GM12878 (cell line): ENCODE measurements at regions not wholly inside any gene's neighbourhood (a gene's known extent, or its start where the extent isn't known, plus 50 kb on each side); places are given as distances from the start of the nearest gene placed in this dataset.

Source experiments
- ATAC-seq: fragments of 200-7000 bp; cut with Tn5 transposase; 3 replicates; pipeline ENCODE4 v1.9.1; 2020; ENCODE audit warnings: mild to moderate bottlenecking, moderate library complexity
- BruUV-seq: library from RNA; stranded (reverse); fragments of 400-500 nt; replicated peaks from 2 replicates; lab custom pipeline; 2021; lab: Mats Ljungman, UMichigan
- CTCF ChIA-PET: fragments of 300-600 bp; sonication (Branson Sonifier 250); formaldehyde crosslinking; extraction: SDS; loops from one replicate; lab custom pipeline; 2021; ENCODE audit warnings: inconsistent platforms; lab: Yijun Ruan, JAX
- POLR2A ChIA-PET: fragments of 350-600 bp; formaldehyde crosslinking; extraction: SDS; loops from one replicate; lab custom pipeline; 2021; ENCODE audit warnings: inconsistent platforms; lab: Charles Lee
- RAD21 ChIA-PET: fragments of 300-600 bp; sonication (Branson Sonifier 250); formaldehyde crosslinking; loops from one replicate; lab custom pipeline; 2023; ENCODE audit warnings: antibody characterized with exemption; ENCODE audit not compliant: unreplicated experiment; lab: Charles Lee
- SMC1A ChIA-PET: fragments of 300-600 bp; sonication (Branson Sonifier 250); formaldehyde crosslinking; loops from one replicate; lab custom pipeline; 2023; ENCODE audit not compliant: unreplicated experiment, uncharacterized antibody; lab: Charles Lee
- DNase-seq: peaks from one replicate; pipeline ENCODE4 v3.0.0-alpha.2; 2011; ENCODE audit warnings: low read depth, low spot score
- FAIRE-seq: peaks from 3 replicates; lab custom pipeline; 2011; peaks lifted over from hg19 to GRCh38; lab: Jason Lieb, UNC
- H2AFZ ChIP-seq: 2 replicates; pipeline ENCODE4 v1.6.0; 2011; ENCODE audit warnings: low read depth, low read length, control low read depth; ENCODE audit not compliant: control insufficient read depth
- H3K27ac ChIP-seq: 2 replicates; pipeline ENCODE4 v1.5.1; 2011; ENCODE audit warnings: control low read depth; ENCODE audit not compliant: control insufficient read depth, insufficient read depth
- H3K27me3 ChIP-seq, 2 experiments: replicated peaks in 1 of 2; 2 replicates each; pipeline versions ENCODE4 v1.6.0 to v1.6.1; 2011; ENCODE audit warnings: low read length in 1 of 2; ENCODE audit not compliant: control insufficient read depth in 2 of 2, insufficient read depth in 2 of 2
- H3K36me3 ChIP-seq, 2 experiments: 2 replicates each; pipeline ENCODE4 v1.5.1; 2011; ENCODE audit warnings: low read length in 1 of 2; ENCODE audit not compliant: control insufficient read depth in 2 of 2, insufficient read depth in 2 of 2
- H3K4me1 ChIP-seq: 2 replicates; pipeline ENCODE4 v1.6.1; 2011; ENCODE audit warnings: mild to moderate bottlenecking, low read length, moderate library complexity, mixed read lengths; ENCODE audit not compliant: control insufficient read depth, insufficient read depth
- H3K4me2 ChIP-seq: 2 replicates; pipeline ENCODE4 v1.6.0; 2011; ENCODE audit warnings: control low read depth; ENCODE audit not compliant: control insufficient read depth, insufficient read depth
- H3K4me3 ChIP-seq: fragments of 200-600 bp; sonication (generic); 2 replicates; pipeline ENCODE4 v1.5.1; 2016
- H3K79me2 ChIP-seq: 2 replicates; pipeline ENCODE4 v1.6.0; 2011; ENCODE audit warnings: low read length; ENCODE audit not compliant: control insufficient read depth, insufficient read depth
- H3K9ac ChIP-seq: 2 replicates; pipeline ENCODE4 v1.8.0; 2011; ENCODE audit warnings: low read length, control low read depth, mixed read lengths; ENCODE audit not compliant: control insufficient read depth, insufficient read depth
- H3K9me3 ChIP-seq: replicated peaks from 3 replicates; pipeline ENCODE4 v1.5.1; 2011; ENCODE audit warnings: mild to moderate bottlenecking, low read length; ENCODE audit not compliant: control insufficient read depth, insufficient read depth
- H4K20me1 ChIP-seq: 2 replicates; pipeline ENCODE4 v1.6.0; 2011; ENCODE audit not compliant: control insufficient read depth, insufficient read depth
- BACH1 ChIP-seq: fragments of 450-650 bp; IDR thresholded peaks from 2 replicates; pipeline ENCODE4 v1.6.1; 2017; ENCODE audit warnings: mild to moderate bottlenecking, borderline replicate concordance
- CHD1 ChIP-seq: IDR thresholded peaks from 2 replicates; pipeline ENCODE4 v1.6.1; 2012; ENCODE audit warnings: low read depth, low read length, improper control_type of control experiment
- HCFC1 ChIP-seq: fragments of 150-350 bp; IDR thresholded peaks from 2 replicates; pipeline ENCODE4 v1.6.1; 2014; ENCODE audit warnings: low read length
- JUNB ChIP-seq: IDR thresholded peaks from 2 replicates; pipeline ENCODE4 v1.6.1; 2016; ENCODE audit warnings: antibody characterized with exemption, mild to moderate bottlenecking
- LARP7 ChIP-seq: fragments of 450-650 bp; IDR thresholded peaks from 2 replicates; pipeline ENCODE4 v1.6.1; 2017; ENCODE audit warnings: mild to moderate bottlenecking
- NFXL1 ChIP-seq: fragments of 450-650 bp; IDR thresholded peaks from 2 replicates; pipeline ENCODE4 v1.6.1; 2017; ENCODE audit warnings: antibody characterized with exemption, mild to moderate bottlenecking, borderline replicate concordance
- PML ChIP-seq: IDR thresholded peaks from 2 replicates; pipeline ENCODE4 v1.6.1; 2012; ENCODE audit warnings: low read length, inconsistent platforms
- RB1 ChIP-seq: fragments of 450-650 bp; formaldehyde crosslinking; IDR thresholded peaks from 2 replicates; pipeline ENCODE4 v1.6.1; 2017; ENCODE audit warnings: mild to moderate bottlenecking, borderline replicate concordance
- WGBS: methylation state at CpG from one replicate; pipeline ENCODE4 v1.1.6; 2016; ENCODE audit warnings: low lambda C conversion rate; ENCODE audit not compliant: insufficient replicate concordance, insufficient coverage; ENCODE audit errors: missing lambda C conversion rate; 5-methylcytosine and 5-hydroxymethylcytosine counted together
- in situ Hi-C: fragments of 300-500 bp; cut with MboI; formaldehyde crosslinking; loops from 9 replicates; pipeline ENCODE4 v1.14.3; 2018; ENCODE audit warnings: mixed read lengths
- intact Hi-C: fragments of 100-400 bp; cut with micrococcal nuclease; formaldehyde crosslinking; loops from one replicate; pipeline ENCODE4 v1.14.2; 2022; ENCODE audit not compliant: unreplicated experiment
- TF ChIP-seq, protein P1 (sequence below): IDR thresholded peaks from 2 replicates; pipeline ENCODE4 v1.6.1; 2011; ENCODE audit warnings: mild to moderate bottlenecking, low read depth, low read length, moderate library complexity; ENCODE audit not compliant: insufficient replicate concordance
- TF ChIP-seq, protein P2 (sequence below): fragments of 450-650 bp; IDR thresholded peaks from 2 replicates; pipeline ENCODE4 v1.6.1; 2017; ENCODE audit warnings: mild to moderate bottlenecking
- TF ChIP-seq, protein P3 (sequence below), 3 experiments: IDR thresholded peaks in 2 of 3; conservative IDR thresholded peaks in 1 of 3; 2 replicates each; pipeline ENCODE4 v1.5.1; 2011; ENCODE audit warnings: low read depth in 3 of 3, low read length in 3 of 3, mild to moderate bottlenecking in 3 of 3, control low read depth in 2 of 3, moderate library complexity in 2 of 3, inconsistent platforms in 1 of 3, mixed read lengths in 1 of 3; ENCODE audit not compliant: control insufficient read depth in 2 of 3, insufficient read depth in 1 of 3; ENCODE audit errors: extremely low read depth in 1 of 3

DNA sequence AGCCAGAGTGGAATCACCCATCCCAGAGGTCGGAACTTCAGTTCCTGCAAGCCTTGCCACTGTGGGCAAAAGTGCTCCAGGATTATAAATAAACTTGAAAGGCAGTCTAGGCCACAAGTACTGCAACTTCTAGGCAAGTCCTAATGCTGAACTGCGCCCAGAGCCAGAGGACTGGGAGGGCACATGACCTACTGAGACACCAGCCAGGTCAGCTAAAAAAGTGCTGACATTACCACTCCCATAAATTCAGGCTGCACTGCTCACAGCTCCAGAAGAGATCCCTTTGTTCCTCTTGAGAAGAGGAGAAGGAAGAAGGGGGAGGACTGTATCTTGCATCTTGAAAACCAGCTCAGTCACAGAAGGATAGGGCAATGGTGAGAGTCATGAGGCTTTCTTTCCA lies 1084.1 kb upstream of the PHF14 start:
- Histone ChIP-seq H3K4me2 (no peak overlapping the region), H2AFZ (no peak overlapping the region), H3K4me1 (no peaks in the 10 kb centered on the region), H3K4me3 (no peak overlapping the region), H3K27ac (no peak overlapping the region), H3K79me2 (no peaks in the 10 kb centered on the region), H3K36me3 (no peaks in the 10 kb centered on the region), H3K9me3 (no peaks in the 10 kb centered on the region), H3K27me3 (no peaks in the 10 kb centered on the region), H4K20me1 (no peaks in the 10 kb centered on the region), H3K9ac (no peak overlapping the region)
- no peak for FAIRE-seq
- intact Hi-C loops: no loop called here
- no peak for TF ChIP-seq NFXL1
- TF ChIP-seq, protein P1, sequence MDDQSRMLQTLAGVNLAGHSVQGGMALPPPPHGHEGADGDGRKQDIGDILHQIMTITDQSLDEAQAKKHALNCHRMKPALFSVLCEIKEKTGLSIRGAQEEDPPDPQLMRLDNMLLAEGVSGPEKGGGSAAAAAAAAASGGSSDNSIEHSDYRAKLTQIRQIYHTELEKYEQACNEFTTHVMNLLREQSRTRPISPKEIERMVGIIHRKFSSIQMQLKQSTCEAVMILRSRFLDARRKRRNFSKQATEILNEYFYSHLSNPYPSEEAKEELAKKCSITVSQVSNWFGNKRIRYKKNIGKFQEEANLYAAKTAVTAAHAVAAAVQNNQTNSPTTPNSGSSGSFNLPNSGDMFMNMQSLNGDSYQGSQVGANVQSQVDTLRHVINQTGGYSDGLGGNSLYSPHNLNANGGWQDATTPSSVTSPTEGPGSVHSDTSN: no peak
- TF ChIP-seq, protein P2, sequence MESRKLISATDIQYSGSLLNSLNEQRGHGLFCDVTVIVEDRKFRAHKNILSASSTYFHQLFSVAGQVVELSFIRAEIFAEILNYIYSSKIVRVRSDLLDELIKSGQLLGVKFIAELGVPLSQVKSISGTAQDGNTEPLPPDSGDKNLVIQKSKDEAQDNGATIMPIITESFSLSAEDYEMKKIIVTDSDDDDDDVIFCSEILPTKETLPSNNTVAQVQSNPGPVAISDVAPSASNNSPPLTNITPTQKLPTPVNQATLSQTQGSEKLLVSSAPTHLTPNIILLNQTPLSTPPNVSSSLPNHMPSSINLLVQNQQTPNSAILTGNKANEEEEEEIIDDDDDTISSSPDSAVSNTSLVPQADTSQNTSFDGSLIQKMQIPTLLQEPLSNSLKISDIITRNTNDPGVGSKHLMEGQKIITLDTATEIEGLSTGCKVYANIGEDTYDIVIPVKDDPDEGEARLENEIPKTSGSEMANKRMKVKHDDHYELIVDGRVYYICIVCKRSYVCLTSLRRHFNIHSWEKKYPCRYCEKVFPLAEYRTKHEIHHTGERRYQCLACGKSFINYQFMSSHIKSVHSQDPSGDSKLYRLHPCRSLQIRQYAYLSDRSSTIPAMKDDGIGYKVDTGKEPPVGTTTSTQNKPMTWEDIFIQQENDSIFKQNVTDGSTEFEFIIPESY: no peak
- no peak for TF ChIP-seq LARP7
- no peak for TF ChIP-seq CHD1
- no peak for TF ChIP-seq PML
- no peak for TF ChIP-seq RB1
- TF ChIP-seq, protein P3, sequence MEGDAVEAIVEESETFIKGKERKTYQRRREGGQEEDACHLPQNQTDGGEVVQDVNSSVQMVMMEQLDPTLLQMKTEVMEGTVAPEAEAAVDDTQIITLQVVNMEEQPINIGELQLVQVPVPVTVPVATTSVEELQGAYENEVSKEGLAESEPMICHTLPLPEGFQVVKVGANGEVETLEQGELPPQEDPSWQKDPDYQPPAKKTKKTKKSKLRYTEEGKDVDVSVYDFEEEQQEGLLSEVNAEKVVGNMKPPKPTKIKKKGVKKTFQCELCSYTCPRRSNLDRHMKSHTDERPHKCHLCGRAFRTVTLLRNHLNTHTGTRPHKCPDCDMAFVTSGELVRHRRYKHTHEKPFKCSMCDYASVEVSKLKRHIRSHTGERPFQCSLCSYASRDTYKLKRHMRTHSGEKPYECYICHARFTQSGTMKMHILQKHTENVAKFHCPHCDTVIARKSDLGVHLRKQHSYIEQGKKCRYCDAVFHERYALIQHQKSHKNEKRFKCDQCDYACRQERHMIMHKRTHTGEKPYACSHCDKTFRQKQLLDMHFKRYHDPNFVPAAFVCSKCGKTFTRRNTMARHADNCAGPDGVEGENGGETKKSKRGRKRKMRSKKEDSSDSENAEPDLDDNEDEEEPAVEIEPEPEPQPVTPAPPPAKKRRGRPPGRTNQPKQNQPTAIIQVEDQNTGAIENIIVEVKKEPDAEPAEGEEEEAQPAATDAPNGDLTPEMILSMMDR (IDR thresholded peaks at IDR 0.05 in 2 of 3, conservative IDR thresholded peaks at IDR 0.05 in 1 of 3; ENCODE audit: control insufficient read depth in 2 of 3, extremely low read depth in 1 of 3, insufficient read depth in 1 of 3, low read depth in 3 of 3, low read length in 3 of 3): no peak
- no peak for TF ChIP-seq BACH1
- no peak for TF ChIP-seq JUNB
- no peak for TF ChIP-seq HCFC1
- no peak for ATAC-seq
- ChIA-PET POLR2A (no interaction called here), CTCF (no interaction called here), SMC1A (no interaction called here), RAD21 (no interaction called here)
- in situ Hi-C loops: no loop called here
- no peak for DNase-seq
- no TSS peak for BruUV-seq
- 18% methylated on average over 2 of the region's 2 CpGs for WGBS
